DMS 273 (cell line): ENCODE measurements at regions not wholly inside any gene's neighbourhood (a gene's known extent, or its start where the extent isn't known, plus 50 kb on each side); places are given as distances from the start of the nearest gene placed in this dataset.
A peak's percentile ranks its signal among the peaks of the same experiment; 100 is the strongest.

Experiments
- DNase-seq: peaks from one replicate; lab custom pipeline; 2025; ENCODE audit not compliant: unreplicated experiment; lab: John Stamatoyannopoulos, UW

DNA sequence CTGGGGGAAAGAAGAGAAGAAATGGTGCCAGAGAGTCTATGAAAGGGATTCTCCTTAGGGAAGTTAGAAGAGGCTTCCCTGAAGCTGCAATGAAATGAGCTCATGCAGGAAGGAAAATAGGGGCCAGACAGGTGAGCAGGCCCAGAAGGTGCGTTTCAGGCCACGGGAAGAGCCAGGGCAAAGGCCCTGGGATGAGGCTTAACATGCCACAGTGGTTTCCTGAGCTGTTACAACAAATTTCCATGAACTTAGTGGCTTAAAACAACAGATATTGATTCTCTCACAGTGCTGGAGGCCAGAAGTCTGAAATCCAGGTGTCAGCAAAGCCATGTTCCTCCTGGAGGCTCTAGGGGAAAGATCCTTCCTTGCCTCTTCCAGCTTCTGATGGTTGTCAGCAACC lies 167.9 kb downstream of the TFAP2C start:
- no peak for DNase-seq

DNA sequence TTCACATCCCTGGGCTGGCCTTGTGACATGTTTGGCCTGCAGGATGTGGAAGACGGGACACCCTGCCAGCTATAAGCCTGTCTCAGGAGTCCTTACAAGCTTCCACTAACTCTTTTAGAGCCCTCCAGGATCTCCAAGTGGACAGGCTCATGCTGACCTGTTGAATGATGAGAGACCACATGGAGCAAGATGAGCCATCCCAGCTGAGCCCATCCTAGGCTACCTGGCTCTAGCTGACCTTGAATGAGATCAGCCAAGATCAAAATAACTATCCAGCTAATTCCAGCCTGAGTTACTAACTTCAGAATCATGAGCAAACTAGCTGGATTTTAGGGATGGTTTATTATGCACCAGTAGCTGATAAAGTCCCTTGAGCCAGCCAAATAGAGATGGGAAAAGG lies 169.5 kb downstream of the TFAP2C start:
- no peak for DNase-seq

DNA sequence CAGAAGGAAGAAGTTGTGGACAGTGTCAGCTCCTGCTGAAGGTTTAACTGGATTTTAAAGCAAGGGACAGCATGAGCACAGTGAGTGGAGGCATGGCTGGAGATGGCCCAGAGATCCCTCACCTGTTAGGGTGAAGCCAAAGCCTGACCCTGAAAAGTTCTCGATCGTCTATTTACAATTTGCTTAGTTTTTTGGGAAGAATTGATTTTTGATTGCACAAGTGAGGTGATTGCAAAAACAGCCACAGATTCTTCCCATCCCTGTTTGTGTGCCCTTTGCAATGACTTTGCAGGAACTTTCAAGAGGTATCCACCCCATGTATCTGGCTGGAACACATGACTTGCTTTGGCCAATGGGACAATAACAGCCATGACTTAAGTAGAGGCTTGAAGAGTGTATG lies 170.1 kb downstream of the TFAP2C start:
- no peak for DNase-seq

DNA sequence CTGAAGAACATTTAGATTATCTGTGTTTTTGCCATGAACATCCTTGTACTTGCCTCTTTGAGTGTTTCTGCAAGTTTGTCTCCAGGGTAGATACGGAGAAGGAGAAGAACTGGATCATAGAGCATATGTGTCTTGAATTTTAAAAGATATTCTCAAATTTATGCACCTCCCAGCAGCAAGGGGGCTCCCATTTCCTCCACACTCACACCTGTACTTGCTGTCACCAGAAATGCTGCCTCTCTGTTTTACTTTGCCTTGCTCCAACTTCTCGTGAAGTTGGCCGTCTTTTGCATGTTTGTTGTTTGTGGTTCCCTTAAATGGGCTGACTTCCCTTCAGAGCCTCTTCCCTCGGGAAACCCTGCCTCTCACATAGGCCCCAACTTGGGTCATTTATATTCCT lies 171.0 kb downstream of the TFAP2C start:
- DNase-seq = no peak

DNA sequence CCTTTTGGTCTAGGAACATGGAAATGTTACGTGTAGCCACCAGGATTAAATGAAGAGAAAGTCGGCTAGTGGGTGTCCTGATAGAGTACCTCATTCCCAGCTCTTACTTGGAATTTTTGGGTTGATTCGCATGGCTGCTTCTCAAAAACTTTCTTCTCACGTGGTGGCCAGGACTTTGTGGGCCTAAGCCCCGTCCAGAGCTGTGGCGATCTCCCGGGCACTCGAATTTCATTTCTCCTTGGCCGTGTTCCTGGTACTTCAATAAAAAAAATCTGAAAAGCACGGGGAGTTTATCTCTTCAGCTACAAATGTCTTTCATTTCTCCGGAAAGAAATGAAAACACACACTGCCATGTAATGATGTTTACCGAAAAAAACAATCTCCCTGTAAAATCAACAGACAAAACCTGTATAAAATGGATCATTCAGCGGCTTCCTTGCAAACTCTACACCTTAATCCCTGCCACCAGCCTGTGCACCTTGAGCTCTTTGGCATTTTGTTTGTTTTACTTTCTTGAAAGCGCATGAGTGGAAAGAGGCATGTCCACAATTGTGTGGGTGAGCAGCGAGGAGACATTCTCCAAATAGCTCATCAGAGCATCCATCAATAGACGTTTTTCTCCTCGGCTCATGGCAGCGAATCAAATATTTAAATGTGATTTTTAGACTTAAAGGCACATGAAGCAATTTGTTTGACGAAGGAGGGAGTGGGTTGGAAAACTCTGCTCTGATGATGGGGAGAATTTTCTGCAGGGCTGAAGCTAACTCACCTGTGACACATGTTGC lies 173.1 kb downstream of the TFAP2C start:
- DNase-seq = no peak

DNA sequence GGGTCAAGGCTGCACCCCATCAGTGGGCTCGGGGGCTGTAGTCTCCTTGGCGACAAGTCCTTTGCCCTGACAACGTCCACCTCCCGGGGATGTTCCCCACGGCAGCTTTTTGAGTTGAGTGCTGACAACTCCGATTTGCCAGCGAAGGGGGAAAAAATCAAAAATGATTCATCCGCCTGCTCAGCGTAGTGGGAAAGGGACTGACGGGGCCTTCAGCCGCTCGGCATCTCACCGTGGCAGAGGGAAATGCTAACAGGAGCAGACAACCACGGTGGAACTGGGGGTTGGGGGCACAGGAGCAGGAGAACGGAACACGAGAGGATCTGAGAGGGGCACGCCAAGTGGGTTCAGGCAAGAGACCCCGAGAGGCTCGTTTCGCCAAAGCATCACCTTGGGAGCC lies 173.7 kb downstream of the TFAP2C start:
- no peak for DNase-seq

DNA sequence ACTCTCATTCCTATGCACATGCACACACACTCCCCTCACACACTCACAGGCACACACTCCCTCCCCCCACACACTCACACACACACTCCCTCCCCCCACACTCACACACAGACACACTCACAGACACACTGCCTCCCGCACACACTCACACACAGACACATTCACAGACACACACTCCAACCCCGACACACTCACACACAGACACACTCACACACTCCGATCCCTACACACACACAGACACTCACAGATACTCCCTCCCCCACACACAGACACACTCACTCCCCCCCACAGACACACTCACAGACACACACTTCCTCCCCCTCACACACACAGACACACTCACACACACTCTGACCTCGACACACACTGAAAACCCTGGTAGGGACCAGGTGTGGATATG lies 176.2 kb downstream of the TFAP2C start:
- DNase-seq = no peak

DNA sequence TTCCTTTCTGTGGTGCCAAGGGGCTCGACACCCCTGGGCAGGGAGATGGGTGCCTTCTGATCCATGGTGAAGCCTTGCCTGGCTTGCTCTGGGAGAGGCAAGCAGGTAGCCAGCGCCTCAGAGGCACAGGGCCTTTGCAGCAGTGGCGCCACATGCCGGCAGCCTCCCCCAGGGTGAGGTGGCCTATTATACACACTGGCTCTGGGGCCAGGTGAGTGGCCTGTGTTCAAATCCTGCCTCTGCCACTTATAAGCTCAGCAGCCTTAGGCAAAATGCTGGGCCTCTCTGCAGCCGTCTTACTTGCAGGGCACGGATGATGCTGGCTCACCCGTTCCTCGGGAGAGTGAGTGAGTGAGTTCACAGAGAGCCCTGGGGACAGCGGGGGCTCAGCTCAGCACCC lies 176.9 kb downstream of the TFAP2C start:
- DNase-seq = no peak

DNA sequence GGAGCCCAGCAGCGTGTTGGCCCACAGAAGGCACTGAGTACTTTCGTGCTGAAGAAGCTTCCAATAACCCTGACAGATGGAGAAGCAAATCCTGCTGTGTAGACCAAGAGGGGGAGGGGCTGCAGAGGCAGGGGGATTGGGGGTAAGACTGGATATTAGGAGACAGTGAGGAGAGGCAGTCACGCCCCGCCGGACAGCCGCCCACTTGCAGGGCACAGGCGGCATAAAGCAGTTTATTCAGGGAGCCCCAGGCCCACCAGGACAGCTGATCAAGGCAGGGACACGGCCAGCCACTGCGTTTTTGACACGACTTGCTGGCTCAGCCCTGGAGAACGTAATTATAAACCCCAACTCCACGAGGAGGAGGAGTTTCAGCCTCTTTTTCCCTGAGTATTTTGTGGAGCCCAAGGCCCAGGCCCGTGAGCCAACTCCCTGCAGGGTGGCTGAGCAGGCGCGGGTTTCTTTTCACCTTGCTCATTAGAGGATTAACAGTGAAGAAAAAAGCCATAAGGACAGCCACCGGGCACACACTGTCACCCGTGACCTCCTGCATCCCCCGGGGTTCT lies 177.9 kb downstream of the TFAP2C start:
- no peak for DNase-seq

DNA sequence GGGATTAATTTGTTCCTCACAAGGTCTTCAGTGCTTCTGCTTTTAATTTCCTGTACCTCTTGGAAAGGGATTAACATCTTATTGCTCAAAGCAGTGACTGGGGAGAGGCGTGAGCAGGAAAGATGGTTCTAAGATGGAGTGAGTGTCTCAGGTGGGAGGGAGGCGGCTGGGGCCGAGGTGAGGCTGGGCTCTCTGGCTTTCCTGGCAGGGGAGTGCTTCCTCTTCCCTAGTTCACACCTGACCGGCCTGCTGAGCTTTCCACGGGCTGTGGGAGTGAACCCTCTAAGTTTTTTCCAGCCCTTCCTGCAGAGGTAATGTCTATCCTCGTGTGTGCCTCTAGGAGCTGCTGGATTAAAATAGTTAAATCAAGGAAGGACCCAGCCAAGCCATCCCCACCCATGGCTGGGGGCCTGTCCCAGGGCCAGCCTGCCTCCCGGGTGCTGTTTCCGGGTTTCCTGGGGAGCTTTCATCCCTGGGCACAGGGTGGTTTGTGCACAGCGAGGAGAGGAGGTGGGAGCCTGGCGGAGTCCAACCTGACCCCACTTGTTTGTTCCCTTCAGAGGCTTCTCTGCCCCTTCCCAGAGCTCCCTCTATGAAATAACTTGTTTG lies 179.1 kb downstream of the TFAP2C start:
- no peak for DNase-seq

DNA sequence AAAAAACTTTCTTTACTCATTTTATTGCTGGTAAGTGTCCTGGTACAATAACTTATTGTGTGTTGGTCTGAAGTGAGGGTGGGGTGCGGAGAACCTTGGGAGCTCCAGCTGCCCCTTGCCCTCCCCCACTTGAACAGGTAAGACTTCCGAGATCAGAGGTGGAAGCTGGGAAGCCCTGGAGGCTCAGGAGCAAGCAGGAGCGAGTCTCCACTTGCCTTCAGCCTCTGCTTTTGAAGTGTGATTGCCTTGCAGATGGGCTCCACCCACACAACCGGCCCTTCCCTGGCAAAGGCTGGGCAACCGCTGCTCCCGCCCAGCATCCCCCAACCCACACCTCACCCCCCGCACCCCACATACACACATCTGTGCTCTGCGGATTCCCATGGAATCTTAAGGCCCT lies 179.6 kb downstream of the TFAP2C start:
- DNase-seq = peak; percentile 68

DNA sequence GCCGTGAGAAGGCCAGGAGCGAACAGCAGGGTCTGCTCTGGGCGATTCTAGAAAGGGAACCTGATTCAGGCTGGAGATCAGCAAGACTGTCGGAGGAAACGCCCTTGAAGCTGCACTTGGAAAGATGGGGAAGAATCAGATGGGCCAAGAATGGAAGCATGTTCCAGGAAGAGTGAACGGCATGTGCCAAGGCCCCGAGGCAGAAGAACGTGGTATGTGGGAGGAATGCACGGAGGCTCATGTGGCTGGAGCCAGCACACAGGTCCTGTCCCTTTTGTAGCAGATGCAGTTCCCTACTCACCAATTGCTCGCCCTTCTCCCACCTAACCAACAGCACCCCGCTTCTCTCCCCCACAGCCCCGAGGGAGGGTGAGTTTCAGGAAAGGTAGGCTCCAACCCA lies 180.6 kb downstream of the TFAP2C start:
- DNase-seq = no peak

DNA sequence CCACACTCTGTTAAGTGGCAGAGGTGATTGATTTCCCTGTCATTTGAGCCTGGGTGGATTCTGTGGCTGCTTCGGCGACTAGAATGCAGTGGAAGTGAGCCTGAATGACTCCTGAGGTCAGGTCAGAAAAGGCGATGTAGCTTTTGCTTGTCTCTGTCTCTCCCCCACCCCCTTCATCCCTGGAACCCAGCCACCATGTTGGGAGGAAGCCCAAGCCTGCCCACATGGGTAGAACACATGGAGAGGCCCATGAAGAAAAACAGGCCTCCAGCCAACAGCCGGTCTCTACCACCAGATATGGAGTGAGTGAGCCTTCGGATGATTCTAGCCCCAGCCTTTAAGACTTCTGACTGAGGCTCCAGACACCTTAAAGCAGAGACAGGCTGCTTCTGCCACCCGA lies 181.0 kb downstream of the TFAP2C start:
- DNase-seq = no peak

DNA sequence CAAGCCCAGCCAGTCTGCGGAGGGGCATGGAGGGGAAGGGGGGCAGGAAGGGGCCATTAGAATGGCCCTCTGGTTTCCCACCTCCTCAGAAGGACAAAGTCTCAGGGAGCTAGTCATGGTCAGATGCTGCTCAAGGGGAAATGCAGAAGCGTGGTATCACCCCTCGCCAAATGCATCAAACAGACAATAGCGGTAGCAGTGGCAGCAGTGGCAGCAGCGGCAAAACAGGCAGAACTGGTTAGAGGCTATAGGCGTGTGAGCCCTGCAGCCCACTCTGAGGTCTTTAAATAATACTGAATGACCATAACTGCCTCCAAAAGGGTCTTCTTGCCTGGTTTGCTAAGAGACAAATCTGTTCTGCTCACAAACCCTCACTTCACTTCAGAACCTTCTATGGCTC lies 186.7 kb downstream of the TFAP2C start:
- no peak for DNase-seq

DNA sequence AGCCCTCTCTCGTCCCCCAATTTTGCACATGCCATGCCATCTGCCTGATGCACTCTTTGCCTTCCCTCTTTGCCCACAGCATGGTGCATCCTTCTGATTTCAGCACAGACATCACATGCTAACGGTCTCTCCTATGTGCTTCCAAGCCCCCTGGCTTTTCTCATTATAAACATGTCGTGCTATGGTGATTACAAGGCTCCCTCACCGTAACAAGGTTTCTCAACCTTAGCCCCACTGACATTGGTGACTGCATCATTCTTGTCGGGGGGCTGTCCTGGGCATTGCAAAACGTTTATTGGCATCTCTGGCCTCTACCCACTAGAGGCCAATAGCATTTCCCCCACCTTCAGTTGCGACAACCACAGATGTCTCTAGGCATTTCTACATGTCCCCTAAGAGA lies 187.2 kb downstream of the TFAP2C start:
- no peak for DNase-seq

DNA sequence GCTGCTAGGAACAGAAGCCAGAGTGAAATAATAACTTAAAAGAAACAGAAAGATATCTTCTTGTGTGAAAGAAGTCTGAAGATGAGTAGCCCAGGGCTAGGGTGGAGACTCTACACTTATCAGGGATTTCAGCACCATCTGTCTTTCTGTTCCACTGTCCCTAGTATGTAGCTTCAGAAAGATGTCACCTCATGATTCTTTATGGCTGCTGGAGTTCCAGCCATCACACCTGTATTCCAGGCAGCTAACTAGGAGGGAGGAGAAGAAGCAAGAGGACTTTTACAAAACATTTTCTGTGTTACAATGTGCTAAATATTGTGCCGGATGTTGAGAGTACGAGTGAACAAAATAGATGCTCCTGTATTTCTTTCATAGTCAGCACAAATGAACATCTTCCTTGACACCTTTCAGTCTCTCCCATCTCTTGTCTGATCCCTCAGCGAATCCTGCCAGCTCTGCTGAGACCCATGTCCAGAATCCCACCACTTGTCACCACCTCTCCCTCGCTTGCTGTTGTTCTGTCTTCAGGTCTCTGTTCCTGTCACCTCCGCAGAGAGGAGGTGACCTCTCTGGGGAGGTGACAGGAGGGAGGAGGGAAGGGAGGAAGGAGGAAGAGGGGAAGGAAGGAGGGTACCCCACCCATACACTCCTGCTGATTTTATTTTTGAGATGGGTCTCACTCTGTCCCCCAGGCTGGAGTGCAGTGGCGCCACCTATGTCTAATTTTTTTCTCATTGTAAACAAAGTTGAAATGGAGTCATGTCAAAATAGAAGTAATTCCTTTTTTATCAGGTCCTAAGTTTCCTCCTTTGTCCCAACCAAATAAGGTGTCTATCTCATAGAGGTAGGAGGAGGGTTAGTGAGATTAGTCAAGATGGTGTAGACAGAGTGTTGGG lies 188.9 kb downstream of the TFAP2C start:
- DNase-seq = no peak

DNA sequence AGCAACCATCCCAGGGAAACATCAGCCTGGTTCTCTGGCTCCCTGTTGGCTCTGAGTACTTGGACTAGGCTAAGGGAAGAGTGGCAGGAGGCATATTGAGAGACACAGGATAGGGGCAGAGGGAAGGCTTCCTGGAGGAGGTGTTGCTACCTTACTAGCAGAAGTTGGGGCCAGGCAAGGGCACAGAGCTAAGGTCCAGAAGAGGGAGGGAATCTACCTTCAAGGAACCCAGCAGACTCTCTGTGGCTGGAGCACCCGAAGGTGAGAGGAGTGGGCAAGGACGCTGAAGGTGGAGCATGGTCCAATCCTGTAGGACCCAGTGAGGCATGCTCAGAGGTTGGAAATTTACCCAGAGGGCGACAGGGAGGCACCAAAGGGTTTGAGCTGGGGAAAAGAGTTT lies 191.9 kb downstream of the TFAP2C start:
- DNase-seq = no peak

DNA sequence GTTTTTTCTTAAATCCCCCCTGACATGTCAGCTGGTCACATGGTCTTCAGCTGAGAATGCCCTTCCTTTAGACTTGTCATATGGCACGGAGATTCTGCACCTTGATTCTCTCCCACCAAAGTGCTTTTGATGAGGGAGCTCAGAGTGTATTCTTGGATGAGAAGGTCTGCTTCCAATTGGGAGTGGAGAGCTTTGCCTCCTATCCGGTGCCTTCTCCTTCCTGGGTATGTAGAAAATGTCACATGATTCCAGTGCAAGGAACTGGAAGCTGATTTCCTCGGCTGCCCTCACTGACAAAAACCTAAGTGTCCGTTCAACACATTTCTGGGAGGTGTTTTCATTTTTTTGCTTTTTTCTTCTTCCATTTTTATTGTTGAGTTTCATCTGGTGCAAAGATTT lies 197.2 kb downstream of the TFAP2C start:
- DNase-seq = no peak

DNA sequence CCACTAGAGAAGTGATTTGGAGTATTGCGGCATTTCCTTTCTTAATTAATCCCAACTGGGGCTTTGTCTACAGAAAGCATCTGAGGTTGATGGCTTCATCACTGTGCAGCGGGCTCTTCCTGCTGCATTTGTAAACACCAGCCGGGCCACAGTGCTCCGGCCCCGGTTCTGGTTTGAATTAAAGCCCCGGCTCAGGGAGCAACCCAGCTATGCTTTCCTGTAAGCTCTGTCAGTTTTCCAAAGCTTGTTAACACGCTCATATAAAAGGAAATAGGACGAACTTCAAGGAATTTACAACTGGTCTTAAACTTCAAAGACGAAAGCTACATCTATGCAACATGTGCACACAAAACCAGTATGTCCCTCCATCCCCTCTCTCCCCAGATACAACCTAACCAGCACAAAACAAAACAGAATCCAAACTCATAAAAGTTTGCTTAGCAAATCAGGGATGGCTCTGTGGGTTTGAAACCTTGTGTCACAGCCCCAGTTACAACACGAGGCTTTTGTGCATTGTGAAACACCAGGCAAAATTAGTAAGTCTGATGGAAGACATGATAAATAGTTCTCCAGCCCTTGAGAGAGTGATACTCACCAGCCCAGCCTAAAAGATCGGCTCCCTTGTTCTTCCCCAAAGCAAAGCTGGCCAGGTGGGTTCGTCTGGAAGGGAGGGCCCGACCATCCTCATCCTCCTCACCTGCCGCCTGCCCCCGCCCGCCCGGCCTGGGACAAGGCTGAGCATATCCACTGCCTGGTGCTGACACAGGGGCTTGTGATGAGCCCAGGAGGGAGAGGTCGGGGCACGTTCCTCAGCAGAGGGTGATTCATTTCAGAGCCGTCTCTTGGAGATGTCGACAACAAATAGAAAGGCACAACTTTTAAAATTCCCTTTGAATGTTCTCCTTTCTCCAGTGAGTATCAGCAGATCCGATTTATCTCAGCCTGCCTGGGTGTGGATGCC lies 197.9 kb downstream of the TFAP2C start:
- no peak for DNase-seq

DNA sequence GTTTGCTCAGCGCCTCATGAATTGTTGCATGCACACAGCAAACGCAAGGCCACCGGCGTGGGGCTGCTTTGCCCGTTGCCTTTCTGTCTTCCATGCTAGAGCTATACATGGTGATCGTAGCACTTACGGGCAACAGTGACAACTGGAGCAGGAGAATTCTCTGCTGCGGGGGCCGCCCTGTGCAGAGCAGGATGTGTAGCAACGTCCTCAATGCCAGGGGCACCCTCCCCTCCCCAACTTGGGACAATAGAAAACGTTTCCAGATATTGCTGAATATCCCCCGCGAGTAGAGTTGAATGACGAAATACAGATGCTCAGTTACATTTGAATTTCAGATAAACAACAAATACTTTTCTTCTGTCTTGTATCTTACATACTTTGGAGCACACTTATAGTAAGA lies 198.7 kb downstream of the TFAP2C start:
- no peak for DNase-seq

DNA sequence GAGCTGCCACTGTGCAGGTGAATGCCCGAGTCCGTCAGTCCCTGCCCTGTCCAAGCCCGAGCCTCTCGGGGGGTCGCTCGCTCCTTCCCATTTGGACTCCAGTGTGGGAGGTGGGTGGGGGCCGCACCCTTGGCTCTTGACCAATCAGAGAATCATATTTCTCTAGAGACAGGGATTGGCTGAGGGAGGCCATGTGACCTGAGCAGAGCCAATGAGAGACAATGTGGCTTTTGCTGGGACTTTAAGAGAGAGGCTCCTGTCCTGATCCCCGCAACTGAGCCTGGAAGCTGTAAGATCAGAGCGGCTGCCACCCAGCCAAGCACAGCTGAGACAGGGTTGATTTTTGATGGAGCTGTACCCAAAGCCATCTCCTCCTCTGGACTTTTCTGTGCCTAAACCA lies 199.3 kb downstream of the TFAP2C start:
- DNase-seq = no peak
